Gastrocnemius medialis (tissue), 4 donors: ENCODE measurements at regions not wholly inside any gene's neighbourhood (a gene's known extent, or its start where the extent isn't known, plus 50 kb on each side); places are given as distances from the start of the nearest gene placed in this dataset.

Source experiments
- POLR2A ChIP-seq, 2 donors: fragments of 450-650 bp; IDR thresholded peaks; one replicate each; pipeline ENCODE4 v1.6.1; 2017; ENCODE audit warnings: antibody characterized with exemption in 2 of 2, mild to moderate bottlenecking in 2 of 2, moderate library complexity in 2 of 2
- TF ChIP-seq, protein P1 (sequence below), 5 experiments: fragments of 450-650 bp in 3 of 5; fragments of 200-600 bp in 2 of 5; sonication (generic) in 2 of 5; IDR thresholded peaks in 4 of 5; conservative IDR thresholded peaks in 1 of 5; 1 replicate in 4 of 5; 2 replicates in 1 of 5; pipeline ENCODE4 v1.5.1; 2016 to 2019; ENCODE audit warnings: antibody characterized with exemption in 5 of 5, mild to moderate bottlenecking in 3 of 5, moderate library complexity in 3 of 5

DNA sequence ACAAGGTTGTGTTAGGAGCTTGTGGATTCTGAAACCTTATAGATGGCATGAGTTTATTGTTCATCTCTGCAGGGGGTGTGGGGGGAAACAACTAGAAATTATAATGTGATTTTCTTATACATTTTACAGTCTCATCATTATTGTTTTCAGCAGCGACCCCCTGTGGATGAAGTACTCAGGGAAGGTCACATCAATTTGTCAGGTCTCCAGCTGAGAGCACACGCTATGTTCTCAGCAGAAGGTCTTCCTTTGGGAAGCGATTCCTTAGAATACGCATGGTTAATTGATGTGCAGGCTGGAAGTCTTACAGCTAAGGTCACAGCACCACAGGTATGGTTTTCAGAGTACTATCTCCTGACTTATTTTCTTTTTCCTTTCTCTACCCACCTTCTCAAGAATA lies 72.2 kb downstream of the BLTP1 start:
- TF ChIP-seq, protein P1, sequence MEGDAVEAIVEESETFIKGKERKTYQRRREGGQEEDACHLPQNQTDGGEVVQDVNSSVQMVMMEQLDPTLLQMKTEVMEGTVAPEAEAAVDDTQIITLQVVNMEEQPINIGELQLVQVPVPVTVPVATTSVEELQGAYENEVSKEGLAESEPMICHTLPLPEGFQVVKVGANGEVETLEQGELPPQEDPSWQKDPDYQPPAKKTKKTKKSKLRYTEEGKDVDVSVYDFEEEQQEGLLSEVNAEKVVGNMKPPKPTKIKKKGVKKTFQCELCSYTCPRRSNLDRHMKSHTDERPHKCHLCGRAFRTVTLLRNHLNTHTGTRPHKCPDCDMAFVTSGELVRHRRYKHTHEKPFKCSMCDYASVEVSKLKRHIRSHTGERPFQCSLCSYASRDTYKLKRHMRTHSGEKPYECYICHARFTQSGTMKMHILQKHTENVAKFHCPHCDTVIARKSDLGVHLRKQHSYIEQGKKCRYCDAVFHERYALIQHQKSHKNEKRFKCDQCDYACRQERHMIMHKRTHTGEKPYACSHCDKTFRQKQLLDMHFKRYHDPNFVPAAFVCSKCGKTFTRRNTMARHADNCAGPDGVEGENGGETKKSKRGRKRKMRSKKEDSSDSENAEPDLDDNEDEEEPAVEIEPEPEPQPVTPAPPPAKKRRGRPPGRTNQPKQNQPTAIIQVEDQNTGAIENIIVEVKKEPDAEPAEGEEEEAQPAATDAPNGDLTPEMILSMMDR (IDR thresholded peaks at IDR 0.05 in 4 of 5, conservative IDR thresholded peaks at IDR 0.05 in 1 of 5): no peak
- TF ChIP-seq POLR2A (IDR thresholded peaks at IDR 0.05): no peak
